Transverse colon (tissue), 4 donors: ENCODE measurements at regions not wholly inside any gene's neighbourhood (a gene's known extent, or its start where the extent isn't known, plus 50 kb on each side); places are given as distances from the start of the nearest gene placed in this dataset.

Experiments
- DNase-seq: peaks from one replicate; pipeline ENCODE4 v3.0.0-alpha.2; 2019
- H3K27ac ChIP-seq, 4 donors: fragments of 200-600 bp; sonication (generic); 2 replicates each; pipeline ENCODE4 v1.5.1; 2016 to 2018; ENCODE audit warnings: inconsistent platforms in 4 of 4
- H3K27me3 ChIP-seq: fragments of 200-600 bp; sonication (generic); 2 replicates; pipeline ENCODE4 v1.5.1; 2017; ENCODE audit warnings: inconsistent platforms
- H3K36me3 ChIP-seq, 4 donors: fragments of 200-600 bp; sonication (generic); 2 replicates each; pipeline ENCODE4 v1.5.1; 2017 to 2019; ENCODE audit warnings: inconsistent platforms in 4 of 4
- H3K4me1 ChIP-seq, 4 donors: fragments of 200-600 bp; sonication (generic); 2 replicates each; pipeline ENCODE4 v1.5.1; 2017 to 2020; ENCODE audit warnings: inconsistent platforms in 4 of 4
- H3K4me3 ChIP-seq, 4 donors: fragments of 200-600 bp; sonication (generic); 1 replicate in 1 of 4; 2 replicates in 3 of 4; pipeline versions ENCODE4 v1.5.1 to v1.6.1; 2017 to 2019; ENCODE audit warnings: inconsistent platforms in 4 of 4
- H3K9me3 ChIP-seq, 2 donors: fragments of 200-600 bp; sonication (generic); 2 replicates each; pipeline ENCODE4 v1.5.1; 2017 to 2019; ENCODE audit warnings: inconsistent platforms in 2 of 2
- EP300 ChIP-seq: sonication (generic); formaldehyde crosslinking; IDR thresholded peaks from one replicate; pipeline ENCODE4 v1.6.1; 2017; ENCODE audit warnings: antibody characterized with exemption, low read depth
- POLR2A ChIP-seq: fragments of 450-650 bp; IDR thresholded peaks from one replicate; pipeline ENCODE4 v1.6.1; 2016; ENCODE audit warnings: antibody characterized with exemption, mild to moderate bottlenecking, moderate library complexity
- POLR2AphosphoS5 ChIP-seq, 3 donors: sonication (generic); formaldehyde crosslinking; IDR thresholded peaks; one replicate each; pipeline ENCODE4 v1.6.1; 2016; ENCODE audit warnings: antibody characterized with exemption in 3 of 3
- WGBS, 2 donors: methylation state at CpG; one replicate each; pipeline ENCODE4 v1.1.5; 2018; ENCODE audit warnings: low coverage in 1 of 2; 5-methylcytosine and 5-hydroxymethylcytosine counted together
- in situ Hi-C, 4 donors: fragments of 200-750 bp; cut with MboI; loops; one replicate each; pipeline versions ENCODE4 v1.15.0 to v1.15.1; 2017; ENCODE audit warnings: low sequenced_read_pairs in 3 of 4, low pct_ligation_motif_present in 1 of 4, low pct_unique_long_range_greater_than_20kb in 1 of 4
- intact Hi-C: fragments of 100-400 bp; cut with DNase I; formaldehyde crosslinking; loops from one replicate; pipeline ENCODE4 v1.15.1; 2023; ENCODE audit warnings: low total_unique reads
- TF ChIP-seq, protein P1 (sequence below), 5 experiments: fragments of 200-600 bp in 3 of 5; fragments of 450-650 bp in 2 of 5; sonication (generic) in 3 of 5; IDR thresholded peaks; 1 replicate in 2 of 5; 2 replicates in 3 of 5; pipeline ENCODE4 v1.5.1; 2016 to 2017; ENCODE audit warnings: antibody characterized with exemption in 5 of 5, inconsistent platforms in 3 of 5, mild to moderate bottlenecking in 2 of 5, moderate library complexity in 1 of 5

DNA sequence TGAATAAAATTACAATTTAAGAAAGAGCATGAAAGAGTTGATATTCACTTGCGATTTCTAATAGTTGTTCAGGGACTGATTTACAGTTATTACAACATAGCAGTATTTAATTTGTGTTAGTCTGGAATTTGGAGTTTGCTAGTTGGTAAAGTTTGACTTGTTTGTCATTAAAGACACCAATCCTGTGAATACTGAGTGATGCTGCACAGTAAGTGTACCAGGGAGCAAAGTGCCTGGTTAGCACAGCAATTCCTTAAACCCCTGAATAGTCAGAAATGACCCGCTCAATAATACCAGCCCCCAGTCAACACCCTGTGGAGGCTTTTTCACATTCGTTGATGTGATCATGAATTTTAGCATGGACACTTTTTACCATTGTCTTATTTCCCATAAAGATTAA lies 122.2 kb upstream of the GC start:
- intact Hi-C loops = no loop called here
- in situ Hi-C loops = no loop called here
- H3K4me3 ChIP-seq = no peak overlapping the region
- no peak for TF ChIP-seq POLR2A
- TF ChIP-seq EP300 = no peak
- no peak for TF ChIP-seq POLR2AphosphoS5 (IDR thresholded peaks at IDR 0.05)
- TF ChIP-seq, protein P1, sequence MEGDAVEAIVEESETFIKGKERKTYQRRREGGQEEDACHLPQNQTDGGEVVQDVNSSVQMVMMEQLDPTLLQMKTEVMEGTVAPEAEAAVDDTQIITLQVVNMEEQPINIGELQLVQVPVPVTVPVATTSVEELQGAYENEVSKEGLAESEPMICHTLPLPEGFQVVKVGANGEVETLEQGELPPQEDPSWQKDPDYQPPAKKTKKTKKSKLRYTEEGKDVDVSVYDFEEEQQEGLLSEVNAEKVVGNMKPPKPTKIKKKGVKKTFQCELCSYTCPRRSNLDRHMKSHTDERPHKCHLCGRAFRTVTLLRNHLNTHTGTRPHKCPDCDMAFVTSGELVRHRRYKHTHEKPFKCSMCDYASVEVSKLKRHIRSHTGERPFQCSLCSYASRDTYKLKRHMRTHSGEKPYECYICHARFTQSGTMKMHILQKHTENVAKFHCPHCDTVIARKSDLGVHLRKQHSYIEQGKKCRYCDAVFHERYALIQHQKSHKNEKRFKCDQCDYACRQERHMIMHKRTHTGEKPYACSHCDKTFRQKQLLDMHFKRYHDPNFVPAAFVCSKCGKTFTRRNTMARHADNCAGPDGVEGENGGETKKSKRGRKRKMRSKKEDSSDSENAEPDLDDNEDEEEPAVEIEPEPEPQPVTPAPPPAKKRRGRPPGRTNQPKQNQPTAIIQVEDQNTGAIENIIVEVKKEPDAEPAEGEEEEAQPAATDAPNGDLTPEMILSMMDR (IDR thresholded peaks at IDR 0.05) = no peak
- H3K27me3 ChIP-seq = no peaks in the 10 kb centered on the region
- no peaks in the 10 kb centered on the region for H3K4me1 ChIP-seq
- no peaks in the 10 kb centered on the region for H3K9me3 ChIP-seq
- H3K36me3 ChIP-seq = no peaks in the 10 kb centered on the region
- H3K27ac ChIP-seq = no peak overlapping the region
- whole genome bisulfite sequencing, 2 donors = 88 to 93% methylated on average over 3 of the region's 3 CpGs
- DNase-seq = no peak

DNA sequence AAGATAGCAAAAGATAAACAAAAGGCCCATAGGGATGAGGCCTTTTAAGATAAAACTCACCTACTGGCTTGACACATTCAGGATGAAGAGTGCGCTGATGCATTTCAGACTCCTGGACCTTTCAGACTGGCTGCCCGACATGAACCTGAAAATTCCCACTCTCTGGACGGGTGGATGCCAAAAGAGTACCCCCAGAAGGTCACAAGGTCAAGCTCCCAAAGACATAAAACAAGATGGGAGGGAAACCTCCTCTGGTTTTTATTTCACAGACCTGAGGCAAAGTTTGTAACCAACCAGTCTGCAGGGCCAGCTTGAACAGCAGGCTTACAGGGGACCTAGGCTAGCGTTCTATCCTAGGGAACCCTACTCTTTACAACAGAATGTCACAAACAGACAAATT lies 123.2 kb upstream of the GC start:
- no peak overlapping the region for H3K27ac ChIP-seq
- H3K4me3 ChIP-seq = no peak overlapping the region
- intact Hi-C loops (no loop called here), in situ Hi-C loops (no loop called here)
- TF ChIP-seq POLR2A (no peak), POLR2AphosphoS5 (IDR thresholded peaks at IDR 0.05) (no peak), EP300 (no peak)
- TF ChIP-seq, protein P1 (IDR thresholded peaks at IDR 0.05) = no peak
- H3K36me3 ChIP-seq = no peaks in the 10 kb centered on the region
- H3K4me1 ChIP-seq = no peaks in the 10 kb centered on the region
- DNase-seq = no peak
- H3K27me3 ChIP-seq = no peaks in the 10 kb centered on the region
- 75% methylated on average over 4 of the region's 4 CpGs; no CpG with 5 or more reads in 1 of the 2 donors for WGBS, 2 donors
- H3K9me3 ChIP-seq = no peaks in the 10 kb centered on the region

DNA sequence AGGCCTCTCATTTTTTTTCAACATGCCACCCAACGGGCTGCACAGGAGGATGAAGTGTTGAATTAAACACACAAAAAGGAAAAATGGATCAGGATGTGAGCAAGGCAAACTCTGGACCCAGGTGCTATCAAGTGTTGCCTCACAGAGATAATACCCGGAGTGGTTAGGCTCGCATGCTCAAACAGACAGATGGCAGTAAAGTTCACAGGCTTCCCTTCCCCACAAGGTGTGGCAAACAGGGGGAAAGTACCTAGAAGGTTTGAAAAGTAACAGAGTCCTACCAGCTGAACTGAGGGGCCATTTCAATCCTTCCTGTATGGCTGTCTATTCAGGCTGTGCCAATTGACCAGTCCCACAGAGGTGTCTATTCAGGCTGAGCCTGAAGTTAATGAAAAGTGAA lies 123.9 kb upstream of the GC start:
- Histone ChIP-seq H3K4me1 (no peaks in the 10 kb centered on the region), H3K36me3 (no peaks in the 10 kb centered on the region), H3K9me3 (no peaks in the 10 kb centered on the region), H3K27me3 (no peaks in the 10 kb centered on the region), H3K4me3 (no peak overlapping the region), H3K27ac (no peak overlapping the region)
- intact Hi-C loops = no loop called here
- peak; percentile 9 for DNase-seq
- in situ Hi-C loops = no loop called here
- TF ChIP-seq, protein P1 (IDR thresholded peaks at IDR 0.05) = peak in 1 of 5 experiments; percentile 3
- no peak for TF ChIP-seq POLR2A
- no peak for TF ChIP-seq POLR2AphosphoS5 (IDR thresholded peaks at IDR 0.05)
- no peak for TF ChIP-seq EP300
- 43% methylated on average over 3 of the region's 3 CpGs; no CpG with 5 or more reads in 1 of the 2 donors for WGBS, 2 donors

DNA sequence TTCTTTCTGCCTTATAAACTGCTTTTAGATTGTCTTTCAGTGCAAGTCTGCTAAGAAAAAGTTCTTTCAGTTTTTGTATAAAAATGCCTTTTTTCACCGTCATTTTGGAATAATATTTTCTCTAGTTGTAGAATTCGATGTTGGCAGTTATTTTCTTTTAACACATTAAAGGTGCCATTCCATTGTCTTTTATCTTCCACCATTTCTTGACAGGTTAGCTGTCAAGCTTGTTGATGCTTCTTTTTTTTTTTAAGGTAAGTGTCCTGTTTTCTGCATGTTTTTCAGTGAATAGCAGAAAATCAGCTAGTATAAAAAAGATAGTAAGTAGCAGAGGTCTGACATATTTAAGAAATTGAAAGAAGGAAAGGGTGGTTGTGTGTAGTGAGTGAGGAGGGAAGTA lies 118.5 kb upstream of the NPFFR2 start:
- Histone ChIP-seq H3K27me3 (no peaks in the 10 kb centered on the region), H3K4me1 (no peaks in the 10 kb centered on the region), H3K9me3 (no peaks in the 10 kb centered on the region), H3K4me3 (no peak overlapping the region), H3K36me3 (no peaks in the 10 kb centered on the region), H3K27ac (no peak overlapping the region)
- 77 to 78% methylated on average over 2 of the region's 2 CpGs for WGBS, 2 donors
- intact Hi-C loops (no loop called here), in situ Hi-C loops (no loop called here)
- TF ChIP-seq POLR2A (no peak), POLR2AphosphoS5 (IDR thresholded peaks at IDR 0.05) (no peak), EP300 (no peak)
- TF ChIP-seq, protein P1 (IDR thresholded peaks at IDR 0.05) = no peak
- no peak for DNase-seq
